ENCODE measurements at regions not wholly inside any gene's neighbourhood (a gene's known extent, or its start where the extent isn't known, plus 50 kb on each side); places are given as distances from the start of the nearest gene placed in this dataset.

DNA sequence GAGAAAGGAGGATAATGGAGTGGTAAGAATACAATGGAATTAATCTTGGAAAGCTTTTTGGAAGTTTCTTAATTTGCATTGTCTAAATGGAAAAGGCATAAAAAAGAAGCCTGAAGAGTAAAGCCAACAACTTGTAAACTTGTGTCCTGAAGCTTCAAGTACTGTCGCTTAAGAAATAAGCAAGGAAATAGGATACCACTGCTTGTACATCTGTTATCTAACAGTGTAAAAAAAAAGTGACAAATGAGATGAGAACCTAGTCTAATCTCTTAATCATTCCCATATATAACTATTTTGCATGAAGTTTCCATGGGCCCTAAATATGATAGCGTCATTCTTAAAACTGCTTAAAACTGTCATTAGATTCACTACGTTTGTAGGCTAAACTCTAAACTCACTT, 134.0 kb upstream of the DYRK2 start:
- no peak for TF ChIP-seq YY1 (IDR thresholded peaks at IDR 0.05; ENCODE audit: insufficient read depth, insufficient read length)
- TF ChIP-seq ZNF274 (IDR thresholded peaks at IDR 0.05; ENCODE audit: low read depth, low read length), result no peak
- no peak for TF ChIP-seq SUZ12 (IDR thresholded peaks at IDR 0.05; ENCODE audit: extremely low read depth, insufficient read depth, insufficient read length)
- Histone ChIP-seq H3K4me3 (ENCODE audit: insufficient read length, low read depth) (no peak overlapping the region), H3K9ac (ENCODE audit: insufficient read length, low read depth) (no peak overlapping the region), H3K9me3 (ENCODE audit: insufficient read depth, low read length) (no peaks in the 10 kb centered on the region), H3K4me1 (ENCODE audit: insufficient read depth, insufficient read length) (no peaks in the 10 kb centered on the region), H3K36me3 (ENCODE audit: insufficient read depth, insufficient read length, low read length) (no peaks in the 10 kb centered on the region), H3K27me3 (ENCODE audit: insufficient read depth, insufficient read length) (peaks cover 3% of the 10 kb centered on the region)
- DNase-seq (ENCODE audit: low read depth, low spot score), result no peak

DNA sequence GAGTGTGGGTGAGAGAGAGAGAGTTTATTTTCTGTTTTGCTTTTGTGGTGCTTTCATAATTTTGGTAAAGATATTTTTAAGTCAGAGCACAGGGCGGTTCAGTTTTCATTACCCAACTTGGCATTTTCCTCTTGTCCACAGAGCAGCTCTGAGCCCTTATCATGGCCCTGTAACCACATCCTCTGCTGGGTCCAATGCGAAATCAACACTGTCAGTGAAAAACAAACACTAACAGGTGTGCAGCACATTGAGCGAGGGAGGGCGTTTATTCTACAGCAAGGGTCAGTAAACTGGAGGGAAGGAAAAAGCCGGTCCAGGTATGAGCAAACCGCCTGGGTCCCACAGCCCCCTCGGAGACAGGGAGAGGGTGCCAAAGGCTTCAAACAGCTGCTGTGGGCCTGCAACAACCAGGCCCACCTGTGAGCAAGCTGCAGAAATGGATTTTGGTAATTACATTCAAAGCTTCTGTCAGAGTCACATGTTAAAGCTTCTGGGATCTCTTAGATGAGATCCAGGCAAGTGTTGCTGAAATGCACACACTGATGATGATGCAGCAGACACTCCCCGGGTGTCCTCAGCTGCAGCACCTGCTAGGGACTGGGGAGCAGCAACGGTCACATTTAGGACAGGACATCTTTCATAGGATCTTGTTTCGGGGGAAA, 132.7 kb upstream of the DYRK2 start:
- DNase-seq (ENCODE audit: low read depth, low spot score), result no peak
- Histone ChIP-seq H3K9ac (ENCODE audit: insufficient read length, low read depth) (no peak overlapping the region), H3K27me3 (ENCODE audit: insufficient read depth, insufficient read length) (peaks cover 3% of the 10 kb centered on the region), H3K9me3 (ENCODE audit: insufficient read depth, low read length) (no peaks in the 10 kb centered on the region), H3K36me3 (ENCODE audit: insufficient read depth, insufficient read length, low read length) (no peaks in the 10 kb centered on the region), H3K4me3 (ENCODE audit: insufficient read length, low read depth) (no peak overlapping the region), H3K4me1 (ENCODE audit: insufficient read depth, insufficient read length) (no peaks in the 10 kb centered on the region)
- TF ChIP-seq SUZ12 (IDR thresholded peaks at IDR 0.05; ENCODE audit: extremely low read depth, insufficient read depth, insufficient read length), result no peak
- TF ChIP-seq ZNF274 (IDR thresholded peaks at IDR 0.05; ENCODE audit: low read depth, low read length), result no peak
- TF ChIP-seq YY1 (IDR thresholded peaks at IDR 0.05; ENCODE audit: insufficient read depth, insufficient read length), result no peak

DNA sequence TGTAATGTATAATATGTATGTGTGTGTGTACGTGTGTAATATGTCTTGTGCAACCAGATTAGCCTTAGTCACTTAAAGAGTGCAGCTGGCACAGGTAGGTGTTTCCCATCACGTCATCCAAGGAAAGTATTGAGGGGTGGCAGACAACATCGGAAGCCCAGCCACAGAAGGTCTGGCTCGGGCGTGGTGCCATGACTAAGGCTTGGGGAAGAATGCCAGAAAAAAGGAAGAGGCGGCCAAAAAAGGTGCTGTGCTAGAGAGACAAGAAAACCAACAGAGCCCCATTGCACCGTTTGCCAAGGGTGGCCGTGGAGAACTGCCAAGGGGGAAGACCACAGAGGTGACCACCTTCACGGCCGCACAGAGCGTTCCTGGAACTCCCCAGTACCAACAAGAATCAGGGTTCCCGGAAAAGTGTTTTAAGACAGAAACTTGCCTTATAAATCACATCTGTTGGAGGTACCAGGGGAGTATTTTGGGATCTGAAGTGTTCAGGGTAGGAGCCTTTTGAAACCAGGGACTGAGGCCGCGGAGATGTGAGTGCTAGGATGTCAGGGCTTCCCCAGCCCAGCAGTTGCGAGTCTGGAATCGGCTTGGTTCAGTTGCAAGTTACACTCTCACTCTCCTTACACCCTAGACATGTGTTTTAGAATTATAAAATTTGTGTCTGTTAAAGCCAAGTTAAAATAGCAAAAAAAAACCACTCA, 131.2 kb upstream of the DYRK2 start:
- H3K4me1 ChIP-seq (ENCODE audit: insufficient read depth, insufficient read length), result no peaks in the 10 kb centered on the region
- H3K9me3 ChIP-seq (ENCODE audit: insufficient read depth, low read length), result no peaks in the 10 kb centered on the region
- peaks cover 3% of the 10 kb centered on the region for H3K27me3 ChIP-seq (ENCODE audit: insufficient read depth, insufficient read length)
- H3K36me3 ChIP-seq (ENCODE audit: insufficient read depth, insufficient read length, low read length), result no peaks in the 10 kb centered on the region
- no peak overlapping the region for H3K4me3 ChIP-seq (ENCODE audit: insufficient read length, low read depth)
- TF ChIP-seq YY1 (IDR thresholded peaks at IDR 0.05; ENCODE audit: insufficient read depth, insufficient read length) (no peak), SUZ12 (IDR thresholded peaks at IDR 0.05; ENCODE audit: extremely low read depth, insufficient read depth, insufficient read length) (no peak), ZNF274 (IDR thresholded peaks at IDR 0.05; ENCODE audit: low read depth, low read length) (no peak)
- no peak overlapping the region for H3K9ac ChIP-seq (ENCODE audit: insufficient read length, low read depth)
- DNase-seq (ENCODE audit: low read depth, low spot score), result no peak

DNA sequence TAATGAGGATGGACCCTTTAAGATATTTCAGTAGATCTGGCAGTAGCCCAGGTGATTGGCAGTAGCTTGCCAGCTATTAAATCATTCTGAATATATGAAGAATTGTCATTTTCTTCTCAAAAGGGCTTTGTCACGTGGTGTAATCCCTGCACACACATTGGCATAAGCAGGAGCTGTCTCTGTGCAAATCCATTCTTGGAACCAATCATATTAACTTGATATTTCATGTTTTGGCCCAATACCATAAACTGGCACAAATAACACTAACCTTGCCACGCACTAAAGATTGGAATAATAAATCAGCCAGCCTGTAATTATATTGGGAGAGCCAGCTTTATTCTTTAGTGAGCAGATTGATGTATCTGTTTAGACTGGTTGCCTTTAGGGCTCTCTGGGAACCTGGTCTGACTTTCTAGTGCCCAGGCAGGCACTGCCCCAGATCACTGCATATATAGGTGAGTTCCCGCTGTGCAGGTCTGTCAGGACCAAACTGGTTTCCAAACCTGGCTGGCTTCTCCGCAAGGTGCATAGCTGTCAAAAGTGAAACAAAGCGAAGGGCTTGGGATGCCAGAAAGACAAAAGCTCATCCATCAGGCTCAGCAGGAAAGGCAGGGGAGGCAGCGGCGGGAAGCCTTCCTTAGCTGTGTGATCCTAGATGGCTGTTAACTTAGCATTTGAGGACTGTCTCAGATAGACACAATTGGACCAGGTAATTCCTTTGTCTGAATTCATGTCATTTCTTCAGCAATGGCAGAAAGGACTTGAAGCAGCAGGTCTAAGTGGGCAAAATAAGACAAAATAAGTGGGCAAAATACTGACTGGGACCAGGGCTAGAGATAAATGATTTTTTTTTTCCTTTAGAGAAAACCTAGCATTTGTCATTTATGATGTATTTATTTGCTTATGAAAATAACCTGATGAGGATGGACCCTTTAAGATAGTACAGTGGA, 128.8 kb upstream of the DYRK2 start:
- H3K27me3 ChIP-seq (ENCODE audit: insufficient read depth, insufficient read length), result peaks cover 3% of the 10 kb centered on the region
- no peaks in the 10 kb centered on the region for H3K36me3 ChIP-seq (ENCODE audit: insufficient read depth, insufficient read length, low read length)
- no peaks in the 10 kb centered on the region for H3K4me1 ChIP-seq (ENCODE audit: insufficient read depth, insufficient read length)
- peak; percentile 84 for DNase-seq (ENCODE audit: low read depth, low spot score)
- H3K9me3 ChIP-seq (ENCODE audit: insufficient read depth, low read length), result no peaks in the 10 kb centered on the region
- H3K9ac ChIP-seq (ENCODE audit: insufficient read length, low read depth), result no peak overlapping the region
- H3K4me3 ChIP-seq (ENCODE audit: insufficient read length, low read depth), result no peak overlapping the region
- TF ChIP-seq YY1 (IDR thresholded peaks at IDR 0.05; ENCODE audit: insufficient read depth, insufficient read length) (no peak), SUZ12 (IDR thresholded peaks at IDR 0.05; ENCODE audit: extremely low read depth, insufficient read depth, insufficient read length) (no peak), ZNF274 (IDR thresholded peaks at IDR 0.05; ENCODE audit: low read depth, low read length) (no peak)

DNA sequence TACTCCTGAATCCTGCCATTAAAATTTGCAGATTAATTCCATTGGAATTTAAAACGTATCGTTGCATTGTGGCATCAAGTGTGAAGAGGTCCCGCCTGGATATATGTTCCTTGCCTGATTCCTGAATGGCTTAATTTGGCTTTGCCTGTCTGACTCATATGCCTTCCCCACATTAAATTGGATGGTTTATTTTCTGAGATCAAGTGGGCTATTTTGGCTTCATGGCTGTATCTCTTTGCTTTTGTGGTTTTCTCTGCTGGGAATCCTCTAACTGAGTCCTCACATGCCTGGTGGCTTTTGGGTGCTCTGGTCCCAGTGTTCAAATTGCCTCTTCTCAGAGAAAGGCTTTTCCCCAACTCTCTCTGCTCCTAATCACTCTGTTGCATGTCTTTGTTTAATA, 127.9 kb upstream of the DYRK2 start:
- Histone ChIP-seq H3K4me1 (ENCODE audit: insufficient read depth, insufficient read length) (peaks cover under 1% of the 10 kb centered on the region), H3K27me3 (ENCODE audit: insufficient read depth, insufficient read length) (peaks cover 3% of the 10 kb centered on the region), H3K9me3 (ENCODE audit: insufficient read depth, low read length) (no peaks in the 10 kb centered on the region), H3K36me3 (ENCODE audit: insufficient read depth, insufficient read length, low read length) (no peaks in the 10 kb centered on the region), H3K9ac (ENCODE audit: insufficient read length, low read depth) (no peak overlapping the region), H3K4me3 (ENCODE audit: insufficient read length, low read depth) (no peak overlapping the region)
- TF ChIP-seq SUZ12 (IDR thresholded peaks at IDR 0.05; ENCODE audit: extremely low read depth, insufficient read depth, insufficient read length) (no peak), YY1 (IDR thresholded peaks at IDR 0.05; ENCODE audit: insufficient read depth, insufficient read length) (no peak), ZNF274 (IDR thresholded peaks at IDR 0.05; ENCODE audit: low read depth, low read length) (no peak)
- no peak for DNase-seq (ENCODE audit: low read depth, low spot score)

DNA sequence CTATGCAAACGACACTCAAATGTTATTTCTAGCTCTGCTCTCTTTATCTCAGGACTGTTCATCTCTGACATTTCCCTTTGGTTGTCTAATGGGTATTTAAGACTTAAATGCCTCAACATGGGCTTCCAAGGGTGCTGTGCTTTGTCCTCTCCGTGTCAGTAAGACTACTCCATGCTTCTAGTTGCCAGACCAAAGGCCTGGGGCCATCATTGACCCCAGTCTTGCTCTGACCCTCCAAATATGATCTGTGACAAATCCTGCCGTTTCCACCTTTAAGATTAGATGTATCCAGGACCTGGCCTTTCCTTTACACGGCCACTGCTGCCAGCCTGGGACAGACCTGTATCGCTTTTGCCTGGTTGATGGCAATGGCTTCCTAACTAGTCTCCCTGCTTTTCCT, 126.3 kb upstream of the DYRK2 start:
- TF ChIP-seq ZNF274 (IDR thresholded peaks at IDR 0.05; ENCODE audit: low read depth, low read length) (no peak), SUZ12 (IDR thresholded peaks at IDR 0.05; ENCODE audit: extremely low read depth, insufficient read depth, insufficient read length) (no peak), YY1 (IDR thresholded peaks at IDR 0.05; ENCODE audit: insufficient read depth, insufficient read length) (no peak)
- Histone ChIP-seq H3K4me3 (ENCODE audit: insufficient read length, low read depth) (no peak overlapping the region), H3K9ac (ENCODE audit: insufficient read length, low read depth) (no peak overlapping the region), H3K9me3 (ENCODE audit: insufficient read depth, low read length) (no peaks in the 10 kb centered on the region), H3K27me3 (ENCODE audit: insufficient read depth, insufficient read length) (peaks cover under 1% of the 10 kb centered on the region), H3K4me1 (ENCODE audit: insufficient read depth, insufficient read length) (peaks cover 2% of the 10 kb centered on the region), H3K36me3 (ENCODE audit: insufficient read depth, insufficient read length, low read length) (no peaks in the 10 kb centered on the region)
- DNase-seq (ENCODE audit: low read depth, low spot score), result no peak
